Stimulated activated CD4-positive, alpha-beta T cell treated with anti-CD3 and anti-CD28 coated beads, Interleukin-4, amount 100 ng/mL, for 1 hour (primary cell): ENCODE measurements at regions not wholly inside any gene's neighbourhood (a gene's known extent, or its start where the extent isn't known, plus 50 kb on each side); places are given as distances from the start of the nearest gene placed in this dataset.

Source experiments
- DNase-seq: peaks from one replicate; pipeline ENCODE4 v3.0.0-alpha.2; 2020

- no peak for DNase-seq
These were observed 110.1 kb upstream of the VEGFC start for GRCh38 chr4:176902710-176903323.

GRCh38 chr4:176906709-176907108 is 114.0 kb upstream of the VEGFC start:
- no peak for DNase-seq

GRCh38 chr4:176910646-176911045 is 117.9 kb upstream of the VEGFC start:
- DNase-seq, result no peak

- no peak for DNase-seq
These were observed 126.9 kb upstream of the VEGFC start for GRCh38 chr4:176919631-176920030.

- DNase-seq, result no peak
These were observed 128.0 kb upstream of the VEGFC start for GRCh38 chr4:176920694-176921093.

GRCh38 chr4:176921256-176921655 is 128.5 kb upstream of the VEGFC start:
- no peak for DNase-seq

- DNase-seq, result no peak
These were observed 131.5 kb upstream of the VEGFC start for GRCh38 chr4:176924238-176924637.

- no peak for DNase-seq
These were observed 133.2 kb upstream of the VEGFC start for GRCh38 chr4:176925962-176926361.

- no peak for DNase-seq
These were observed 134.4 kb upstream of the VEGFC start for GRCh38 chr4:176927117-176927516.

- DNase-seq, result no peak
These were observed 134.9 kb upstream of the VEGFC start for GRCh38 chr4:176927664-176928063.

GRCh38 chr4:176939445-176939844 is 146.7 kb upstream of the VEGFC start:
- no peak for DNase-seq

- no peak for DNase-seq
These were observed 152.6 kb upstream of the VEGFC start for GRCh38 chr4:176945334-176945733.

GRCh38 chr4:176949029-176949428 is 156.3 kb upstream of the VEGFC start:
- no peak for DNase-seq

- DNase-seq, result no peak
These were observed 160.3 kb upstream of the VEGFC start for GRCh38 chr4:176953021-176953420.

GRCh38 chr4:176957353-176958118 is 164.8 kb upstream of the VEGFC start:
- DNase-seq, result no peak

GRCh38 chr4:176959980-176960379 is 167.3 kb upstream of the VEGFC start:
- DNase-seq, result no peak

GRCh38 chr4:176963121-176963520 is 170.4 kb upstream of the VEGFC start:
- DNase-seq, result no peak

GRCh38 chr4:176964116-176964691 is 171.5 kb upstream of the VEGFC start:
- no peak for DNase-seq

GRCh38 chr4:176967586-176967985 is 174.9 kb upstream of the VEGFC start:
- DNase-seq, result no peak

GRCh38 chr4:176968094-176968493 is 175.4 kb upstream of the VEGFC start:
- DNase-seq, result no peak

- DNase-seq, result no peak
These were observed 176.3 kb upstream of the VEGFC start for GRCh38 chr4:176969011-176969410.

- DNase-seq, result no peak
These were observed 178.1 kb upstream of the VEGFC start for GRCh38 chr4:176970853-176971252.

- no peak for DNase-seq
These were observed 178.9 kb upstream of the VEGFC start for GRCh38 chr4:176971576-176972115.

GRCh38 chr4:176979416-176979815 is 186.7 kb upstream of the VEGFC start:
- DNase-seq, result no peak
